Retinal pigment epithelial cell (primary cell): ENCODE measurements at regions not wholly inside any gene's neighbourhood (a gene's known extent, or its start where the extent isn't known, plus 50 kb on each side); places are given as distances from the start of the nearest gene placed in this dataset.

ENCODE experiments used
- DNase-seq: peaks from one replicate; pipeline ENCODE4 v3.0.0-alpha.2; 2010; ENCODE audit warnings: low read depth
- H3K4me3 ChIP-seq: 2 replicates; pipeline ENCODE4 v1.5.1; 2011; ENCODE audit warnings: mild to moderate bottlenecking, low read length, control low read depth, moderate library complexity
- CTCF ChIP-seq: conservative IDR thresholded peaks from 2 replicates; pipeline ENCODE4 v1.5.1; 2011; ENCODE audit warnings: low read depth, low read length, control low read depth, inconsistent platforms

GRCh38 chr9:108383796-108384195 is 472.0 kb downstream of the ACTL7B start:
- no peak for DNase-seq
- TF ChIP-seq CTCF, result no peak
- no peak overlapping the region for H3K4me3 ChIP-seq

- H3K4me3 ChIP-seq, result no peak overlapping the region
- TF ChIP-seq CTCF, result no peak
- no peak for DNase-seq
Measured at GRCh38 chr9:108382310-108382709, 473.5 kb downstream of the ACTL7B start.

DNA sequence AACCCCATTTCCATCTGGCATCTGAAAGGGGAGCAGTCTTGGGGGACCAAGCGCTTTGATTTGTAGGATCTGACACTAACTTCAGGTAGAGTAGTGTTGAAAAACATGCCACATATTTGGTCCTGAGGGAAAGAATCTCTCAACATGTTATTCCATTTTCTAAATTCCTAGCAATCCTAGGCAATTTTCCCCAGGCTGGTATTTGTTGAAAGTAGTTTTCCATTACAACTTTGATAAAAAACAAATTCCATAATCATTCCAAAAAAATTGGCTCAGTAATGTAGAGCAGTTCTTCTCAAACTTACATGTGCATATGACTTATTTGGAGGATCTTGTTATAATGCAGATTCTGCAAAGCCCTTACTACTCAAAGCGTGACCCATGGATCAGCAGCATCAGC is 477.9 kb downstream of the ACTL7B start:
- no peak for TF ChIP-seq CTCF
- no peak overlapping the region for H3K4me3 ChIP-seq
- DNase-seq, result no peak

- no peak overlapping the region for H3K4me3 ChIP-seq
- TF ChIP-seq CTCF, result no peak
- no peak for DNase-seq
Measured at GRCh38 chr9:108377382-108377781, 478.4 kb downstream of the ACTL7B start.

- no peak for DNase-seq
- H3K4me3 ChIP-seq, result no peak overlapping the region
- TF ChIP-seq CTCF, result no peak
Measured at GRCh38 chr9:108376140-108376539, 479.6 kb downstream of the ACTL7B start.

DNA sequence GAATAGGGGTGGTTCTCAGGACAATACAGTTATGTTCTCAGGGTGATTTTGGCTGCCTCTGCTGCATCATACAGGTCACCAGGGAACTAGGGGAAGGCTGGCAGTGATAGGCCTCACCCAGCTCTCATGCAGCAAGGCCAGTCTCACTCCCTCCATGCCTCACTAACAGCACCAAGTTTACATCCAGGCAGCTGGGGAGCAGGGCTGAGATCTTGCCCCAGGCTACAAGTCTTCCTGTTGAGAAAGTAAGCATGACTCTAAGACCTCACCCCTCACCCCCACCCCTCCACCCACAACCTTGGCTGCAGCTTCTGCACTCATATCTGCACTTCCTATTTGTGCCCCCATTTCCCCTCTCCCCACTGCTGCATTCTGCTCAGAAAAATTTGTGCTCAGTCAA is 481.2 kb downstream of the ACTL7B start:
- H3K4me3 ChIP-seq, result no peak overlapping the region
- no peak for TF ChIP-seq CTCF
- no peak for DNase-seq

DNA sequence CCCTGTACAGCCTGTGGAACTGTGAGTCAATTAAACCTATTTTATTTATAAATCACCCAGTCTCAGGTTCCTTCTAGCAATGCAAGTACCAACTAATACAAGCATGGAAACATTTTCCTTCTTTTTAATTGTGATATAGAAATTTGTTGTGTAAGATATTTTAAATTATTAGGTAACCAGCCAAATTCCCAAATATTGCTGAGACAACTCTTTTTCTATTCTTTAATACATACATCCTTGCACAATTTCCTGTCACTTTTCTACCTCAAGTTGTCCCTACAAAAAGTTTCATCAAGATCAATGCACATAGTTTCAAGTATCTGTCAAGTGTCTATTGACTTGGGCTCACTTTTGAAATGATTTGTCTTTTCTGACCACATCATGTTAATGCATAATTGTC is 488.6 kb downstream of the ACTL7B start:
- H3K4me3 ChIP-seq, result no peak overlapping the region
- no peak for TF ChIP-seq CTCF
- no peak for DNase-seq
